Keratinocyte (primary cell): ENCODE measurements at regions not wholly inside any gene's neighbourhood (a gene's known extent, or its start where the extent isn't known, plus 50 kb on each side); places are given as distances from the start of the nearest gene placed in this dataset.

Experiments used
- DNase-seq: peaks from one replicate; pipeline ENCODE4 v3.0.0-alpha.2; 2011; ENCODE audit warnings: low read depth, missing footprints, low spot score
- FAIRE-seq: peaks from 2 replicates; lab custom pipeline; 2011; peaks lifted over from hg19 to GRCh38; lab: Jason Lieb, UNC
- H2AFZ ChIP-seq: 2 replicates; pipeline ENCODE4 v1.6.0; 2012; ENCODE audit warnings: low read length, control low read depth, inconsistent platforms; ENCODE audit not compliant: control insufficient read depth
- H3K27ac ChIP-seq: 2 replicates; pipeline ENCODE4 v1.5.1; 2011; ENCODE audit warnings: low read length; ENCODE audit not compliant: control insufficient read depth, insufficient read depth
- H3K27me3 ChIP-seq: 3 replicates; pipeline ENCODE4 v1.6.0; 2011; ENCODE audit warnings: low read length; ENCODE audit not compliant: control insufficient read depth, insufficient read depth; ENCODE audit errors: extremely low read depth
- H3K36me3 ChIP-seq, 2 experiments: 2 replicates in 1 of 2; 3 replicates in 1 of 2; pipeline ENCODE4 v1.5.1; 2011; ENCODE audit warnings: low read length in 2 of 2, mild to moderate bottlenecking in 1 of 2; ENCODE audit not compliant: control insufficient read depth in 2 of 2, insufficient read depth in 2 of 2; ENCODE audit errors: extremely low read depth in 1 of 2
- H3K4me1 ChIP-seq: 3 replicates; pipeline ENCODE4 v1.5.1; 2011; ENCODE audit warnings: low read length; ENCODE audit not compliant: control insufficient read depth, insufficient read depth; ENCODE audit errors: extremely low read depth
- H3K4me2 ChIP-seq: 3 replicates; pipeline ENCODE4 v1.6.0; 2011; ENCODE audit warnings: low read depth, low read length; ENCODE audit not compliant: control insufficient read depth, insufficient read depth; ENCODE audit errors: extremely low read depth
- H3K4me3 ChIP-seq, 3 experiments: fragments of 200-600 bp in 1 of 3; sonication (generic) in 1 of 3; 2 replicates in 2 of 3; 3 replicates in 1 of 3; pipeline ENCODE4 v1.5.1; 2011 to 2016; ENCODE audit warnings: low read length in 3 of 3, mild to moderate bottlenecking in 3 of 3, control low read depth in 2 of 3, inconsistent platforms in 1 of 3, low read depth in 1 of 3, mixed read lengths in 1 of 3, mixed run types in 1 of 3, moderate library complexity in 1 of 3; ENCODE audit not compliant: control insufficient read depth in 2 of 3, insufficient read depth in 2 of 3; ENCODE audit errors: extremely low read depth in 1 of 3
- H3K79me2 ChIP-seq: 2 replicates; pipeline ENCODE4 v1.6.0; 2012; ENCODE audit warnings: low read length; ENCODE audit not compliant: control insufficient read depth, insufficient read depth
- H3K9ac ChIP-seq: 3 replicates; pipeline ENCODE4 v1.6.0; 2011; ENCODE audit warnings: low read length; ENCODE audit not compliant: control insufficient read depth, insufficient read depth; ENCODE audit errors: extremely low read depth
- H3K9me1 ChIP-seq: 3 replicates; pipeline ENCODE4 v1.6.0; 2011; ENCODE audit warnings: low read length; ENCODE audit not compliant: control insufficient read depth, insufficient read depth; ENCODE audit errors: extremely low read depth
- H3K9me3 ChIP-seq: 2 replicates; pipeline ENCODE4 v1.5.1; 2012; ENCODE audit warnings: low read depth, low read length; ENCODE audit not compliant: control insufficient read depth
- H4K20me1 ChIP-seq: 3 replicates; pipeline ENCODE4 v1.6.0; 2011; ENCODE audit warnings: low read length; ENCODE audit not compliant: control insufficient read depth, insufficient read depth; ENCODE audit errors: extremely low read depth
- EZH2 ChIP-seq: IDR thresholded peaks from one replicate; pipeline ENCODE4 v1.6.1; 2012; ENCODE audit warnings: inconsistent platforms, mild to moderate bottlenecking, low read length, moderate library complexity
- dilution Hi-C: fragments of 300-500 bp; cut with MboI; formaldehyde crosslinking; loops from one replicate; pipeline ENCODE4 v1.7.0; 2020; ENCODE audit warnings: low sequenced_read_pairs; ENCODE audit not compliant: extremely low pct_ligation_motif_present
- TF ChIP-seq, protein P1 (sequence below), 3 experiments: IDR thresholded peaks in 1 of 3; conservative IDR thresholded peaks in 1 of 3; optimal IDR thresholded peaks in 1 of 3; 2 replicates in 2 of 3; 3 replicates in 1 of 3; pipeline versions ENCODE3 to v1.5.1; 2011; ENCODE audit warnings: low read length in 3 of 3, mild to moderate bottlenecking in 3 of 3, moderate library complexity in 2 of 3, control low read depth in 1 of 3, inconsistent platforms in 1 of 3; ENCODE audit not compliant: insufficient read depth in 2 of 3; ENCODE audit errors: extremely low read depth in 1 of 3

DNA sequence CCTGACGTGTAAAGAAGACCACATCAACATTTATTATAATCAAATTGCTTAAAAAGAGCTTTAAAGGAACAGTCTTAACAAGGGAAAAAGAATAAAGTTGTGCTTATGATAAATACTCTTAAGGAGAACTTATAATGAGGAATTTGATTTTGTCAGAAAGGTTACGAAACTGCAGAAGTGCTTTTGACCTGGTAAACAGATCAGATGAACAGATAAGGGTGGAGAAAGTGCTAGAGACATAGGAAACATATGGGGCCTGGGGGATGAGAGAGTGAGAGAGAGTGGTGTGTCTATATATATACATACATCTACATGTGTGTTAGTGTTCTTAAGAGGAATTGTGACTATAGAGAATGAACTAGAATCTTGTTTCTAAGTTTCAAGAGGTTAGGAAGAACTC is 186.2 kb upstream of the GJE1 start:
- H3K9me1 ChIP-seq: no peaks in the 10 kb centered on the region
- H3K79me2 ChIP-seq: no peaks in the 10 kb centered on the region
- dilution Hi-C loops: no loop called here
- TF ChIP-seq, protein P1, sequence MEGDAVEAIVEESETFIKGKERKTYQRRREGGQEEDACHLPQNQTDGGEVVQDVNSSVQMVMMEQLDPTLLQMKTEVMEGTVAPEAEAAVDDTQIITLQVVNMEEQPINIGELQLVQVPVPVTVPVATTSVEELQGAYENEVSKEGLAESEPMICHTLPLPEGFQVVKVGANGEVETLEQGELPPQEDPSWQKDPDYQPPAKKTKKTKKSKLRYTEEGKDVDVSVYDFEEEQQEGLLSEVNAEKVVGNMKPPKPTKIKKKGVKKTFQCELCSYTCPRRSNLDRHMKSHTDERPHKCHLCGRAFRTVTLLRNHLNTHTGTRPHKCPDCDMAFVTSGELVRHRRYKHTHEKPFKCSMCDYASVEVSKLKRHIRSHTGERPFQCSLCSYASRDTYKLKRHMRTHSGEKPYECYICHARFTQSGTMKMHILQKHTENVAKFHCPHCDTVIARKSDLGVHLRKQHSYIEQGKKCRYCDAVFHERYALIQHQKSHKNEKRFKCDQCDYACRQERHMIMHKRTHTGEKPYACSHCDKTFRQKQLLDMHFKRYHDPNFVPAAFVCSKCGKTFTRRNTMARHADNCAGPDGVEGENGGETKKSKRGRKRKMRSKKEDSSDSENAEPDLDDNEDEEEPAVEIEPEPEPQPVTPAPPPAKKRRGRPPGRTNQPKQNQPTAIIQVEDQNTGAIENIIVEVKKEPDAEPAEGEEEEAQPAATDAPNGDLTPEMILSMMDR (optimal IDR thresholded peaks at IDR 0.05 in 1 of 3, IDR thresholded peaks at IDR 0.05 in 1 of 3, conservative IDR thresholded peaks at IDR 0.05 in 1 of 3; ENCODE audit: extremely low read depth in 1 of 3, insufficient read depth in 2 of 3, low read length in 3 of 3): no peak
- no peak for TF ChIP-seq EZH2
- no peaks in the 10 kb centered on the region for H3K4me1 ChIP-seq
- H3K36me3 ChIP-seq: no peaks in the 10 kb centered on the region
- no peak overlapping the region for H3K27ac ChIP-seq
- no peak overlapping the region for H2AFZ ChIP-seq
- no peak for FAIRE-seq
- no peak overlapping the region for H3K4me3 ChIP-seq
- no peak for DNase-seq
- H3K9me3 ChIP-seq: no peaks in the 10 kb centered on the region
- H3K9ac ChIP-seq: no peak overlapping the region
- no peaks in the 10 kb centered on the region for H4K20me1 ChIP-seq
- H3K4me2 ChIP-seq: no peak overlapping the region
- H3K27me3 ChIP-seq: no peaks in the 10 kb centered on the region

DNA sequence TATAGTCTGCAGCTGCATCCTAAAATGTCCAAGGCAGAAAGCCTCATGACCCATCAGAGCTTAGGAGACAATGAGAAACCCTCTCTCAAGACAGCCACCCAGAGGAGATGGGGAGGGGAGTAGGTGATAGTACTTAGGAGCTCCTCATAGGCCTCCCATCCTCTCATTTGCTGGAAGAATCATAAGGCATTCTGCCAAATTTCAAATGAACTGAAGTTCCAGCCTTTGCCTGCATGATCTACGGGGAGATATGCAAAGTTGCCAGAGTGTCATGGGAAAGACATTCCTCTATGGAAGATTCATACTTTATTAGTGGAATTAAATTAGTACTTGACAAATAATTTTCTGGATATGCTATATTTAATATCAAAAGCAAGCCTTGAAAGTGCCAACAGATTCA is 194.1 kb upstream of the GJE1 start:
- Histone ChIP-seq H4K20me1 (no peaks in the 10 kb centered on the region), H3K9me3 (no peaks in the 10 kb centered on the region), H3K4me2 (no peak overlapping the region), H3K27me3 (no peaks in the 10 kb centered on the region), H3K27ac (no peak overlapping the region), H3K79me2 (no peaks in the 10 kb centered on the region), H3K4me3 (no peak overlapping the region), H3K9ac (no peak overlapping the region), H3K36me3 (no peaks in the 10 kb centered on the region), H3K4me1 (no peaks in the 10 kb centered on the region), H2AFZ (no peak overlapping the region), H3K9me1 (no peaks in the 10 kb centered on the region)
- FAIRE-seq: no peak
- dilution Hi-C loops: no loop called here
- DNase-seq: no peak
- no peak for TF ChIP-seq EZH2
- TF ChIP-seq, protein P1 (optimal IDR thresholded peaks at IDR 0.05 in 1 of 3, IDR thresholded peaks at IDR 0.05 in 1 of 3, conservative IDR thresholded peaks at IDR 0.05 in 1 of 3; ENCODE audit: extremely low read depth in 1 of 3, insufficient read depth in 2 of 3, low read length in 3 of 3): no peak
